ENCODE measurements at regions not wholly inside any gene's neighbourhood (a gene's known extent, or its start where the extent isn't known, plus 50 kb on each side); places are given as distances from the start of the nearest gene placed in this dataset.

DNA sequence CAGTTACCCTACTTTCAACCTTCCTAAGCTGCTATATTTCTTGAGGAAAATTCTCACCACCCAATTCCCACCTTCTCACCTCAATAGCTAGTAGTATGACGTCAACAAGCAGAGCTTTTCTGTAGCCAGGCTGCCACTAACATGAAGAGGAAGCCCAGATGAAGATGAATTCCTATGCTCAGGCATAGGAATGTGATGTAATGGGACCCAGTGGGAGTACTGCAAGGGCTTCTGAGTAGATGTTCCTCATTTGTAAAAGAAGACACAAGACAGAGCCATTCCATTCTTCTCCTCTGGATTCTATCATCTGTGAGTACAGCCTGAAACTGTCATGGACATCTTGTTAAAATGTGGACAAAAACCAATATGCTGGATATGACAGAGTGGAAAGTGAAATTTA is 81.6 kb upstream of the KLF3 start:
- Mint-ChIP-seq H3K4me1 (peaks cover 13% of the 10 kb centered on the region), H3K27ac (no peak overlapping the region), H3K36me3 (ENCODE audit: low read depth) (no peaks in the 10 kb centered on the region), H3K4me3 (no peak overlapping the region), H3K27me3 (ENCODE audit: low read depth) (peaks cover 7% of the 10 kb centered on the region), H3K9me3 (peaks cover 3% of the 10 kb centered on the region)
- TF ChIP-seq CTCF (IDR thresholded peaks at IDR 0.05; ENCODE audit: unreplicated experiment in 3 of 3), result no peak

GRCh38 chr4:38582889-38583470 is 81.0 kb upstream of the KLF3 start:
- H3K9me3 Mint-ChIP-seq, result peaks cover 3% of the 10 kb centered on the region
- H3K27me3 Mint-ChIP-seq (ENCODE audit: low read depth), result peaks cover 7% of the 10 kb centered on the region
- H3K4me3 Mint-ChIP-seq, result no peak overlapping the region
- H3K4me1 Mint-ChIP-seq, result peaks cover 13% of the 10 kb centered on the region
- H3K27ac Mint-ChIP-seq, result no peak overlapping the region
- H3K36me3 Mint-ChIP-seq (ENCODE audit: low read depth), result no peaks in the 10 kb centered on the region
- no peak for TF ChIP-seq CTCF (IDR thresholded peaks at IDR 0.05; ENCODE audit: unreplicated experiment in 3 of 3)

GRCh38 chr4:38585871-38586270 is 78.1 kb upstream of the KLF3 start:
- Mint-ChIP-seq H3K4me3 (no peak overlapping the region), H3K4me1 (peaks cover 11% of the 10 kb centered on the region), H3K27ac (no peak overlapping the region), H3K9me3 (peaks cover 3% of the 10 kb centered on the region), H3K27me3 (ENCODE audit: low read depth) (peaks cover 7% of the 10 kb centered on the region), H3K36me3 (ENCODE audit: low read depth) (no peaks in the 10 kb centered on the region)
- no peak for TF ChIP-seq CTCF (IDR thresholded peaks at IDR 0.05; ENCODE audit: unreplicated experiment in 3 of 3)

DNA sequence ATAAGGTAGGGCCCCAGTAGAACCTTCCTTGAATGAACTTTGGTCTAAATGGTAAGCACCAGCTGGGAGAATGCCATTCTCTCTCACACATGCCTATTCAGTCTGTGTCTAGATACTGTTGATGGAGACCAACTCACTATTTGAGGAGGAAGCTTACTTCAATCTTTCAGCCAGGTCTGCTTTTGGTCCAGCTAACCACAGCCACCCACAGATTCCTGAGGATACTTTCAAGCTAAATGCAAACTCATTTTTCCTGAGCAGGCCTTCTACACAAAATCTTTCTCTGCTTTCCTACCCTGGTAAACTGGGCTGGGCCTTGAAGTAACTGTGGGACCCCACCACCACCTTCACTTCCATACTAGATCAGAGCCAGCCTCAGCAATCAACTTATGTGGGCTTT is 76.9 kb upstream of the KLF3 start:
- Mint-ChIP-seq H3K27ac (no peak overlapping the region), H3K4me3 (no peak overlapping the region), H3K27me3 (ENCODE audit: low read depth) (peaks cover 7% of the 10 kb centered on the region), H3K36me3 (ENCODE audit: low read depth) (no peaks in the 10 kb centered on the region), H3K4me1 (peaks cover 6% of the 10 kb centered on the region), H3K9me3 (peaks cover 3% of the 10 kb centered on the region)
- no peak for TF ChIP-seq CTCF (IDR thresholded peaks at IDR 0.05; ENCODE audit: unreplicated experiment in 3 of 3)

- H3K27ac Mint-ChIP-seq, result no peak overlapping the region
- peaks cover 10% of the 10 kb centered on the region for H3K4me1 Mint-ChIP-seq
- no peak for TF ChIP-seq CTCF (IDR thresholded peaks at IDR 0.05; ENCODE audit: unreplicated experiment in 3 of 3)
- peaks cover 4% of the 10 kb centered on the region for H3K27me3 Mint-ChIP-seq (ENCODE audit: low read depth)
- peaks cover 3% of the 10 kb centered on the region for H3K36me3 Mint-ChIP-seq (ENCODE audit: low read depth)
- H3K4me3 Mint-ChIP-seq, result no peak overlapping the region
- H3K9me3 Mint-ChIP-seq, result peaks cover 3% of the 10 kb centered on the region
These were observed 74.0 kb upstream of the KLF3 start for GRCh38 chr4:38590046-38590445.

GRCh38 chr4:38591617-38592337 is 72.2 kb upstream of the KLF3 start:
- Mint-ChIP-seq H3K27ac (no peak overlapping the region), H3K9me3 (no peaks in the 10 kb centered on the region), H3K27me3 (ENCODE audit: low read depth) (no peaks in the 10 kb centered on the region), H3K36me3 (ENCODE audit: low read depth) (peaks cover 3% of the 10 kb centered on the region), H3K4me3 (no peak overlapping the region), H3K4me1 (peaks cover 10% of the 10 kb centered on the region)
- no peak for TF ChIP-seq CTCF (IDR thresholded peaks at IDR 0.05; ENCODE audit: unreplicated experiment in 3 of 3)

Data from nephron (organoid).